NB4 (cell line): ENCODE measurements at regions not wholly inside any gene's neighbourhood (a gene's known extent, or its start where the extent isn't known, plus 50 kb on each side); places are given as distances from the start of the nearest gene placed in this dataset.

Source experiments
- POLR2A ChIP-seq: IDR thresholded peaks from 2 replicates; pipeline ENCODE4 v1.6.1; 2011; ENCODE audit warnings: mild to moderate bottlenecking; ENCODE audit not compliant: insufficient read length; ENCODE audit errors: extremely low read depth
- TF ChIP-seq, protein P1 (sequence below): IDR thresholded peaks from 2 replicates; pipeline ENCODE4 v1.6.1; 2011; ENCODE audit warnings: low read depth, low read length
- TF ChIP-seq, protein P2 (sequence below): IDR thresholded peaks from one replicate; pipeline ENCODE4 v1.5.1; 2012; ENCODE audit warnings: low read depth, low read length

GRCh38 chr7:53422291-53422690 is 386.9 kb downstream of the POM121L12 start:
- no peak for TF ChIP-seq POLR2A
- TF ChIP-seq, protein P1, sequence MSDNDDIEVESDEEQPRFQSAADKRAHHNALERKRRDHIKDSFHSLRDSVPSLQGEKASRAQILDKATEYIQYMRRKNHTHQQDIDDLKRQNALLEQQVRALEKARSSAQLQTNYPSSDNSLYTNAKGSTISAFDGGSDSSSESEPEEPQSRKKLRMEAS, result no peak
- TF ChIP-seq, protein P2, sequence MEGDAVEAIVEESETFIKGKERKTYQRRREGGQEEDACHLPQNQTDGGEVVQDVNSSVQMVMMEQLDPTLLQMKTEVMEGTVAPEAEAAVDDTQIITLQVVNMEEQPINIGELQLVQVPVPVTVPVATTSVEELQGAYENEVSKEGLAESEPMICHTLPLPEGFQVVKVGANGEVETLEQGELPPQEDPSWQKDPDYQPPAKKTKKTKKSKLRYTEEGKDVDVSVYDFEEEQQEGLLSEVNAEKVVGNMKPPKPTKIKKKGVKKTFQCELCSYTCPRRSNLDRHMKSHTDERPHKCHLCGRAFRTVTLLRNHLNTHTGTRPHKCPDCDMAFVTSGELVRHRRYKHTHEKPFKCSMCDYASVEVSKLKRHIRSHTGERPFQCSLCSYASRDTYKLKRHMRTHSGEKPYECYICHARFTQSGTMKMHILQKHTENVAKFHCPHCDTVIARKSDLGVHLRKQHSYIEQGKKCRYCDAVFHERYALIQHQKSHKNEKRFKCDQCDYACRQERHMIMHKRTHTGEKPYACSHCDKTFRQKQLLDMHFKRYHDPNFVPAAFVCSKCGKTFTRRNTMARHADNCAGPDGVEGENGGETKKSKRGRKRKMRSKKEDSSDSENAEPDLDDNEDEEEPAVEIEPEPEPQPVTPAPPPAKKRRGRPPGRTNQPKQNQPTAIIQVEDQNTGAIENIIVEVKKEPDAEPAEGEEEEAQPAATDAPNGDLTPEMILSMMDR, result no peak
